Epithelial cell of esophagus (primary cell): ENCODE measurements at regions not wholly inside any gene's neighbourhood (a gene's known extent, or its start where the extent isn't known, plus 50 kb on each side); places are given as distances from the start of the nearest gene placed in this dataset.

ENCODE experiments used
- DNase-seq: peaks from one replicate; pipeline ENCODE4 v3.0.0; 2010; ENCODE audit warnings: low read depth
- H3K4me3 ChIP-seq: 2 replicates; pipeline ENCODE4 v1.5.1; 2011; ENCODE audit warnings: mild to moderate bottlenecking, low read length, control low read depth
- TF ChIP-seq, protein P1 (sequence below): IDR thresholded peaks from 2 replicates; pipeline ENCODE4 v1.5.1; 2011; ENCODE audit warnings: low read depth, mild to moderate bottlenecking, low read length, control low read depth, inconsistent platforms; ENCODE audit not compliant: insufficient read depth; ENCODE audit errors: missing control alignments

DNA sequence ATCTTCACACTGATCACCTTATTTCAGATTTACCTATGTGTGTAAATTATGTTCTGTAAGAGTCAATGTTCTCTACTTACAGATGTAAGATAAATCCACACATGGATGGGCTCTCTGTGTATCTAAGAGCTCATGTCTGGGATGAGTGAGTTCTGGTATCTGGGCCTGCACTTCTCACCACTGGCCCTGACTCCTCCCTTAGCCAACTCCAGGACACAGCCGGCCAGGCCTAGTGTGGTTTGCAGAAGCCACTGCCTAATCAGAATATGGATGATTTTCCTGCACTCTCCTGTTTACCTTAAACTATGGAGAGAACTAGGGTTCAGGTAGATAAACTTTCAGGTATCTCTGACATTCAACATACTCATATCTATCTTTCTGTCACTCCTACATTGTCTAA, 1284.8 kb downstream of the TMEM121 start:
- DNase-seq = no peak
- H3K4me3 ChIP-seq = no peak overlapping the region
- TF ChIP-seq, protein P1, sequence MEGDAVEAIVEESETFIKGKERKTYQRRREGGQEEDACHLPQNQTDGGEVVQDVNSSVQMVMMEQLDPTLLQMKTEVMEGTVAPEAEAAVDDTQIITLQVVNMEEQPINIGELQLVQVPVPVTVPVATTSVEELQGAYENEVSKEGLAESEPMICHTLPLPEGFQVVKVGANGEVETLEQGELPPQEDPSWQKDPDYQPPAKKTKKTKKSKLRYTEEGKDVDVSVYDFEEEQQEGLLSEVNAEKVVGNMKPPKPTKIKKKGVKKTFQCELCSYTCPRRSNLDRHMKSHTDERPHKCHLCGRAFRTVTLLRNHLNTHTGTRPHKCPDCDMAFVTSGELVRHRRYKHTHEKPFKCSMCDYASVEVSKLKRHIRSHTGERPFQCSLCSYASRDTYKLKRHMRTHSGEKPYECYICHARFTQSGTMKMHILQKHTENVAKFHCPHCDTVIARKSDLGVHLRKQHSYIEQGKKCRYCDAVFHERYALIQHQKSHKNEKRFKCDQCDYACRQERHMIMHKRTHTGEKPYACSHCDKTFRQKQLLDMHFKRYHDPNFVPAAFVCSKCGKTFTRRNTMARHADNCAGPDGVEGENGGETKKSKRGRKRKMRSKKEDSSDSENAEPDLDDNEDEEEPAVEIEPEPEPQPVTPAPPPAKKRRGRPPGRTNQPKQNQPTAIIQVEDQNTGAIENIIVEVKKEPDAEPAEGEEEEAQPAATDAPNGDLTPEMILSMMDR = no peak

DNA sequence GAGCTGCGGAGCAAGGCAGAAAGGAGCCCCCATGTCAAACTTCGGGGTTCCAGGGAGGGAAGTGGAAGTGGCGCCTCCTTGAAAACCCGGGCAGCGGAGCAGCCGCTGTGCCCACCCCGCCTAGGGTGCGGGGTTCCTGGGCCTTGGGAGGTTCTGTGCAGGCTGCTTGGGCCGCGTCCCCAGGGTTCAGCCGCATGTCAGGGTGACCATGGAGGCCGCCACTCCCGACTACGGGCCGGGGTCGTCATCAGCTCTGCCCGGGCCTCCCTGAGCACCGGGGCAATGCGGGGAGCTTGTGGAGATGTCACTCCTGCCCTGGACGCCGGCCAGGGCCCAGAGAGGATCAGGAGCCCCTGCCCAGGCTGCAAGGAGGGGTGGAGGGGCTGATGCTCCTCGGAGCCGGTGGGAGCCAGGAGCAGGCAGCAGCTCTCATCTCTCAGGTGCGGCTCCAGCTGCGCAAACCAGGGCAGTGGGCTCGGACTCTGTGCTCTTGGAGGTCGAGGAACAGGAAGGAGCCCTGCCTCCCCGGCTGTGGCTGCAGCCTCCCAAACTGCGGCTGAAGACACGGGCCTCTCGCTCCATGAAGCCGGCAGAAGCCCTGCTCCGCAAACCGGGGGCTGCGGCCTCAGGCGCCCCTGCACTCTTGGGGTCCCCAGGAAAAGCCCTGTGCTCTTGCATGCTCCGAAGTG, 1286.5 kb downstream of the TMEM121 start:
- DNase-seq = no peak
- TF ChIP-seq, protein P1 = no peak
- H3K4me3 ChIP-seq = no peak overlapping the region

DNA sequence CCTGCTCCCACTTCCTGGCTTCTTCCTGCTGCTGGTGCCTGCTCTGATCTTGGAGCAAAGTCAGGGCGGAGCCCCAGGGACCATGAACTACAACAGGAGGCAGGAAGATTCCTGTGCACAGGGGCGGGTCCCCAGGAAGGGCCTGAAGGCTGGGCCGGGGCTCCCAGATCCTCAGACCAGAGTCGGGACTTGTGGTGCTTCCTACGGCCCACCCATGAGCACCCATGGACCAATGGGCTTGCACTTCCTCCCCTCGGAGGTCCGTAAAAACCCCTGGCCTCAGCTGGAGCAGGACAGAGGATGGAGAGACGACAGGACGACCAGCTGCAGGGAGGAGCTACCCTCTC, 1287.1 kb downstream of the TMEM121 start:
- H3K4me3 ChIP-seq = no peak overlapping the region
- TF ChIP-seq, protein P1 = no peak
- no peak for DNase-seq

DNA sequence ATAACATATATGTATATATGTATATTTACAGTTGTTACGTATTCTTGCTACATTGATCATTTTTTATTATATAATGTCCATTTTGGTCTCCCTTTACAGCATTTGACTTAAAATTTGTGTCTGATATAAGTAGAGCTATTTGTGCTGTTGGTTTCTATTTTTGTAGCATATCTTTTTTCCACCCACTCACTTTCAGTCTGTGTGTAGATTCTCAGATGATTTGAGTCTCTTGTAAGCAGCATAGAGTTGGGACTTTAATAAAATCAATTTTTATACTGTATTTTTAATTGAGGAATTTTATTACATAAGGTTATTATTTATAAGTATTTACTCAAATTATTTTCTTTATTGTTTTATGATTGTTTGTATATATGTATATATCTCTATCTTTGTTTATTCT, 1293.7 kb downstream of the TMEM121 start:
- DNase-seq = no peak
- TF ChIP-seq, protein P1 = no peak

DNA sequence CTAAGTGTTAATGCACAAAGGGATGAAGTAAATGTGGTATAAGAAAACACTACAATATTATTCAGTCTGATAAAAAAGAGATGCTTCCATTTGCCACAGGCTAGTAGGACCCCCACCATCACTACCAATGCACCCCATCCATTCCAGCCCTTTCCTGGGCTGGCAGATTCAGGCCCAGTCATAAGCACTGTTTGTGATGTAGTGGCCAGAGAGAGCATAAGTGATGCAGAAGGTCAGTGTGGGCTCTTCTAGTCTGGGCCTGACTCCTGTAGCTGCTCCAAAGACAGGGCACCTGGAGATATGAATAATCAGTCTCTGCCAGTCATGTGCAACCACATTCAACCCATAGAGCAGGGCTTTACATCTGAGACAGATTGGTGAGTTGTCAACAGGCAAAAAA, 1294.7 kb downstream of the TMEM121 start:
- H3K4me3 ChIP-seq = no peak overlapping the region
- TF ChIP-seq, protein P1 = no peak
- no peak for DNase-seq

More for the DNA sequence above, 1293.7 kb downstream of the TMEM121 start:
- no peak overlapping the region for H3K4me3 ChIP-seq

DNA sequence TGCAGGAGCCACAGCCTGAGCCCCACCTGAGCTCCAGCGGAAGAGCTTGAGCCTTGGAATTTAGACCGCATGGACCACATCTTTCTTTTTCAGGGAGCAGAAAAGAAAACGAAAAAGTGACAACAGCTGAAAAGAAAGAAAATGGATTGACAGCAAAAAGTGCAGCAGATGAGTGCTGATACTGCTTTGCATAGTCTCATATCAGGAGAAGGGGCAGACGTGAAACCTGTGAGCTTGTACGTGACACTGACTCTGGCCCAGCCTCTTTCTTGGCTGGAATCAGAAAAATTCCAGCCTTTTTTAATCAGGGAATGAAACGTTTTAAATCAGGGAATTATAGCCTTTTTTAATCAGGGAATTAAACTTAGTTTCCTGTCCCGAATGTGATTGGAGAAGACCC, 1296.5 kb downstream of the TMEM121 start:
- no peak overlapping the region for H3K4me3 ChIP-seq
- TF ChIP-seq, protein P1 = no peak
- no peak for DNase-seq

DNA sequence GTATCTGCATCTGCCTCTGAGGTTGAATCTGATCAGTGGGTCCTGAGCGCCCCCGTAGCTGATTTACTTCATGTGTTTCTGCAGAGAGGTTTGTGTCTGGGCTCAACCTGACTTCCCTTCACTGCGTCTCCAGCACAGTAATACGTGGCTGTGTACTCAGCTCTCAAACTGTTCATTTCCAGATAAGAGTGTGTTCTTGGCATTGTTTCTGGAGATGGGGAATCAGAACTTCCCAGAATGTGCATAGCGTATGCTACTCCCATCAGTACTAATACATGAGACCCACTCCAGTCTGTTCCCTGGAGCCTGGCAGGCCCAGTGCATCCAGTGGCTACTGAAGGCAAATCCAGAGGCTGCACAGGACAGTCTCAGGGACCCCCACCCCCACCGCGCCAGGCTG, 1297.2 kb downstream of the TMEM121 start:
- no peak for DNase-seq
- TF ChIP-seq, protein P1 = no peak

More for the DNA sequence above, 1297.2 kb downstream of the TMEM121 start:
- no peak overlapping the region for H3K4me3 ChIP-seq
